ENCODE measurements at regions not wholly inside any gene's neighbourhood (a gene's known extent, or its start where the extent isn't known, plus 50 kb on each side); places are given as distances from the start of the nearest gene placed in this dataset.
"Not testable (repeated sequence)": the region's sequence is repeated elsewhere in the genome, so short reads cannot be mapped to it uniquely, and the experiment has no call there.

- DNase-seq = no peak
These were observed 211.1 kb upstream of the XIST start for GRCh38 chrX:74063426-74064155.

GRCh38 chrX:74061879-74062278 is 209.4 kb upstream of the XIST start:
- DNase-seq = no peak

- DNase-seq = no peak
These were observed 196.6 kb upstream of the XIST start for GRCh38 chrX:74049126-74049525.

DNA sequence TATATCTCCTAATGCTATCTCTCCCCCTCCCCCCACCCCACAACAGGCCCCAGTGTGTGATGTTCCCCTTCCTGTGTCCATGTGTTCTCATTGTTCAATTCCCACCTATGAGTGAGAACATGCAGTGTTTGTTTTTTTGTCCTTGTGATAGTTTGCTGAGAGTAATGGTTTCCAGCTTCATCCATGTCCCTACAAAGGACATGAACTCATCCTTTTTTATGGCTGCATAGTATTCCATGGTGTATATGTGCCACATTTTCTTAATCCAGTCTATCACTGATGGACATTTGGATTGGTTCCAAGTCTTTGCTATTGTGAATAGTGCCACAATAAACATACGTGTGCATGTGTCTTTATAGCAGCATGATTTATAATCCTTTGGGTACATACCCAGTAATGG is 181.6 kb upstream of the XIST start:
- not testable (repeated sequence) for DNase-seq

DNA sequence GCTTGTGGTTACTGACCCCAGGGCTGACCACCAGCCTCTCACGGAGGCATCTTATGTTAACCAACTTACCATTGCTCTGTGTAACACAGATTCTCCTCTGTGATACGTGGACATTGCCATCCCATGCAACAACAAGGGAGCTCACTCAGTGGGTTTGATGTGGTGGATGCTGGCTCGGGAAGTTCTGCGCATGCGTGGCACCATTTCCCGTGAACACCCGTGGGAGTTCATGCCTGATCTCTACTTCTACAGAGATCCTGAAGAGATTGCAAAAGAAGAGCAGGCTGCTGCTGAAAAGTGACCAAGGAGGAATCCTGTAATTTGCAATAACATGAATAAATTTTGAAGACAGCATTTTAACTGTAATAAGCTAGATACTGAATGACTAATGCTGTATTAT is 179.0 kb upstream of the XIST start:
- not testable (repeated sequence) for DNase-seq

- DNase-seq = not testable (repeated sequence)
These were observed 178.3 kb upstream of the XIST start for GRCh38 chrX:74030766-74031165.

DNA sequence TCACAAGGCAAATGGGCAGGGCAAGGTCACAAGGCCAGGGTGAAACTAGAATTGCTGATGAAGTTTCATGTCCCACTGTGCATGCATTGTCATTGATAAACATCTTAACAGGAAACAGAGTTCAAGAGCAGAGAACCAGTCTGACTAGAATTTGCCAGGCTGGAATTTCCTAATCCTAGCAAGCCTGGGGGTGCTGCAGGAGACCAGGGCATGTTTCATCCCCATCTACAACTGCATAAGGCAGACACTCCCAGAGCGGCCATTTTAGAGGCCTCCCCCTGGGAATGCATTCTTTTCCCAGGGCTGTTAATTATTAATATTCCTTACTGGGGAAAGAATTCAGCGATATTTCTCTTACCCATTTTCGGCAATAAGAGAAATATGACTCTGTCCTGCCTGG is 172.6 kb upstream of the XIST start:
- not testable (repeated sequence) for DNase-seq

DNA sequence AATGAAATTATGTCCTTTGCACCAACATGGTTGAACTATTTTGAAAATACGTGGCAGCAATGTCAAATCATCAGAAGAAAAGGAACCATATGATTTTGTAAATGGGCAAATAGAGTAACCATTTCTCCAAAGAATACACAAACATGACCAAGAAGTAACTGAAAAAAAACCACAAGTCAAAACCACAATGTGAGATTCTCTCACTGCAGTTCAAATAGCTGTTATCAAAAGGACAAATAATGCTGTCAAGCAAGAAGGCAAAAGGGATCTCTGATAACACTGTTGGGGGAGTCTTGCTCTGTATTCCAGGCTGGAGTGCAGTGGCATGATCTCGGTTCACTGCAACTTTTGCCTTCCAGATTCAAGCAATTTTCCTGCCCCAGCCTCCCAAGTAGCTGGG is 170.7 kb upstream of the XIST start:
- DNase-seq = no peak

- no peak for DNase-seq
These were observed 165.7 kb upstream of the XIST start for GRCh38 chrX:74018253-74018652.

GRCh38 chrX:74015379-74016019 is 163.0 kb upstream of the XIST start:
- DNase-seq = peak; percentile 43 to 77

DNA sequence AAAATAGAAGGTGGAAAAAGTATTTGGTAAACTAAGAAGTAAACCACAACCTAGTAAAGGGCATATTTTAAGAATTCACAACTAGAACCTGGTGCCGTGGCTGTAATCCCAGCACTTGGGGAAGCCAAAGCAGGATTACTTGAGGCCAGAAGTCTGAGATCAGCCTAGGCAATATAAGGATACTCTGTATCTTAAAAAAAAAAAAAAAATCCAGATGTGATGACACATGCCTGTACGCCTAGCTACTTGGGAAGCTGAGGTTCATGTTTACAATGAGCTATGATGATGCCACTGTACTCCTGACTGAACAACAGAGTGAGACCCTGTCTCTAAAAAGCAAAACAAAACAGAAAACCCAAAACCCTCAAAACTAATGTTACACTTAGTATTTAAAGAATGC is 156.5 kb upstream of the XIST start:
- DNase-seq = no peak

- DNase-seq = no peak
These were observed 139.5 kb upstream of the XIST start for GRCh38 chrX:73992019-73992418.

- DNase-seq = no peak
These were observed 134.7 kb upstream of the XIST start for GRCh38 chrX:73987166-73987565.

DNA sequence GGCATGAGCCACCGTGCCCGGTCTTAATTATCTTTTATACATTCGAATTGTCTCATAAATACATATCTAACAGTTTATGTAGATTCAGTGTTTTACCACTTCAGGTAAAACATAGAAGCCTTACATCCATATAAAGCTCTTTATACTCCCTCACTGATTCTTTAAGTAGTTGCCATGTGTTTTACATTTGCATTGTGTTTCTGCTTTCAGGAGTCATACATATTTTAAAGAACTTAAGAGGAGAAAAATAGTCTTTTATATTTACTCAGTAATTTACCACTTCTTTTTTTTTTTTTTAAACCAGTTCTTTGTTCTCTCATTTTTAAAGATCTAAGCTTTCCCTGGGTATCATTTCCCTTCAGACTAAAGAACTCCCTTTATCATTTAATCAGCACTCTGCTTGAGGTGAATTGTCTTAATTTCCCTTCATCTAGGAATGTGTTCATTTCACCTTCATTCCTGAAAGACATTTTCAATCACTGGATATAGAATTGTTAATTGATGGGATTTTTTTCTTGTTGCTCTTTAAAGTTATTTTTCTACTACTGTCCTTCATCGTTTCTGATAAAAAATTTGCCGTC is 127.1 kb upstream of the XIST start:
- no peak for DNase-seq

DNA sequence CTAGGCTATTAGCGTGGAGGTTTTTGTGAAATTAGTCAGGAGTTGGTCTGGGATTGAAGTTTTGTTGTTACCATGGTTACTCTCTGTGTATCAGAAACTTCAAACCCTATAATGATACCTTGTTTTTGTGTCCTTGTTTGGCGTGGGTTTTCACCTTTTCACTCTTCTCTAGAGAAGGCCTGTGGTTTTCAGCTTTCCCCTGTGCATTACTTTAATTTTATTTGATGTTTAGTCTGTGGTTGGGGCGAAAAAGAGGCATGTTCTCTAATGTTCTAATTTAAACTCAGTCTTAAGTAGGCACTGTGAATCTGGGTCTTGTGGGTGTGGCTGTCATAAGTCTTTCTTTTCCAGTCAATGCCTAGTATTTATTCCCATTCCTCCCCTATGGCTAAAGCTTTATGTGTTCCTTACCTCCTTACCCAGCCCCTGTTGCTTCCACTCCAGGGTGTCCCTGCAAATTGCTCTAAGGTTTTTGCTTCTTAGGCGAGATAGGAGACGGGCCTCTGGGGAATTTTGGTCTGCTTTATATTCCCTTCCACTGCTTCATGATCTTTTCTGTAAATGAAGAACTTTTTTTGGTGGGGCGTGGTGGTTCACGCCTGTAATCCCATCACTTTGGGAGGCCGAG is 125.1 kb upstream of the XIST start:
- DNase-seq = peak in 1 of 2 donors; percentile 8

DNA sequence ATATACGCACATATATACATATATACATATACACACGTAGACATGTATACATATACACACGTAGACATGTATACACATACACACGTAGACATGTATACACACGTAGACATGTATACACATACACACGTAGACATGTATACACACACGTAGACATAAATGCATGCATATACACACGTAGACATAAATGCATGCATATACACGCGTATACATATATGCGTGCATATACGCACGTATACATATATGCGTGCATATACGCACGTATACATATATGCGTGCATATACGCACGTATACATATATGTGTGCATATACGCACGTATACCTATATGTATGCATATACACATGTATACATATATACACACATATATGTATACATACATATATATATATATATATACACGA is 114.9 kb upstream of the XIST start:
- DNase-seq = not testable (repeated sequence)

DNA sequence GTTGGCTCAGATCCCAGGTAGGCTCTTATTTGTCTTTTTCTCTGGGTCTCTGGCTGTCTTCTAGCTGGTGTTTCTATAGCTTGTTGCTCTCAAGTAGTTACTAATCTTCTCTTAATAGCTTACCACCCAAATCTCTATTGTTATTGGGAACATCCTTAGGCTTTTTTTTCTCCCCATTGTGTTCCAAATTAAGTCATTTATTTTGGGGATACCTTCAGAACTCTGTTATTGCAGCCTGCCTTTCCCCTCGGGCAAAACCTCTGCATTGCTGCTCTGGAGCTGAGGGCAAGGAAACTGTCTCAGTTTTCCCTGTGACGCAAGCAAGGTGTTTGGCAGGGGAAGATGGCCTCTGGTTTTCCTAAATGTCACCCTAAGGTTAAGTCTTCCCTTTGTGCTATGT is 113.3 kb upstream of the XIST start:
- no peak for DNase-seq

GRCh38 chrX:73964579-73964978 is 112.1 kb upstream of the XIST start:
- no peak for DNase-seq

DNA sequence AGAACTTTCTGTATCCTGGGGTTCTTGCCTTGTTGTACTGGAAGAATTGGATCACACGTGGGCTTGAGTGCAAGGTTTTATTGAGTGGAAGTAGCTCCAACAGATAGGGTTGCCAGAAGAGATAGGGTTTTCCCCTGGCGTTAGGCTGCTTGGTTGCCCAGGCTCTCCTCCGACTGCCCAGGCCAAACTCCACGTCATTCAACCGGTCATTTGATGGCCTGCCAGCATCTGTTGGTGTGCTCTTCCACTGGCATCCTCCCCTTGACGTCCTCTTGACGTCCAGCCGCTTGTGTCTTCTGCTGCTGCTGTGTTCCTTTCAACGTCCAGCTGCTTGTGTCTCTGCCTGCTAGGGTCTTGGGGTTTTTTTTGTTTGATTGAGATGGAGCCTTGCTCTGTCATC is 111.2 kb upstream of the XIST start:
- no peak for DNase-seq

DNA sequence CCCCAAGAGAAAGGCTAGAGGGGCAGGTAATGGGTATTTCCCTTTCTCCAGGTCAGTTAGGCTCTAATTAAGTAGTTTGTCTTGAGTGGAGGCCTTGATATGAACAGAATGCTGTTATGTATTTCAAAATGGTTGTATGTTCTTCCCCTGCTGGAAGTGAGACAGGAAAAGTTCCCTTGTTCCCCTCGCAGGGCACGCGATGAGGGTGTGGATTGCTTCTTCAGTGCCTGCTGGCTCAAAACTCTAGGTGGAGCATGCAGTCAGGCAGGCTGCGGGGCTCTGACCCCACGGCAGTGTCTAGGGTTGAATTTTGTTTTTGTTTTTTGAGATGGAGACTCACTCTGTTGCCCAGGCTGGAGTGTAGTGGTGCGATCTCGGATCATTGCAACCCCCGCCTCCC is 110.4 kb upstream of the XIST start:
- DNase-seq = no peak

GRCh38 chrX:73961867-73962266 is 109.4 kb upstream of the XIST start:
- not testable (repeated sequence) for DNase-seq

DNA sequence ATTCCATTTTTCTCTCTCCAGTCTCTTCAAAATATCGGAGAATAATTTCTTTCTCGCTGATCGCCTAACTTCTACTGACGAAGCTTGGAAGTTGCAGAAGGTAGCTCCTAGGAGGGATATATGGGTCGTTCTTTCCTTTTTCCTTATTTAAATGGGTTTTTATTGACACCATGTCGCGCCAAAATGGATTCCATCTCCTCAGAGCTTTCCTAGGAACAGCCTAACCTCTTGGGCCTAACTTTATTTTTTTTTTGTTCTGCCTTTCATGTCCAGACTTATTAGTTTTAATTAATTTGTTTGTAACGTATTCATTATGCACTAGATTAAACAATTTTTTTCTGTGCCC is 92.0 kb upstream of the XIST start:
- no peak for DNase-seq

DNA sequence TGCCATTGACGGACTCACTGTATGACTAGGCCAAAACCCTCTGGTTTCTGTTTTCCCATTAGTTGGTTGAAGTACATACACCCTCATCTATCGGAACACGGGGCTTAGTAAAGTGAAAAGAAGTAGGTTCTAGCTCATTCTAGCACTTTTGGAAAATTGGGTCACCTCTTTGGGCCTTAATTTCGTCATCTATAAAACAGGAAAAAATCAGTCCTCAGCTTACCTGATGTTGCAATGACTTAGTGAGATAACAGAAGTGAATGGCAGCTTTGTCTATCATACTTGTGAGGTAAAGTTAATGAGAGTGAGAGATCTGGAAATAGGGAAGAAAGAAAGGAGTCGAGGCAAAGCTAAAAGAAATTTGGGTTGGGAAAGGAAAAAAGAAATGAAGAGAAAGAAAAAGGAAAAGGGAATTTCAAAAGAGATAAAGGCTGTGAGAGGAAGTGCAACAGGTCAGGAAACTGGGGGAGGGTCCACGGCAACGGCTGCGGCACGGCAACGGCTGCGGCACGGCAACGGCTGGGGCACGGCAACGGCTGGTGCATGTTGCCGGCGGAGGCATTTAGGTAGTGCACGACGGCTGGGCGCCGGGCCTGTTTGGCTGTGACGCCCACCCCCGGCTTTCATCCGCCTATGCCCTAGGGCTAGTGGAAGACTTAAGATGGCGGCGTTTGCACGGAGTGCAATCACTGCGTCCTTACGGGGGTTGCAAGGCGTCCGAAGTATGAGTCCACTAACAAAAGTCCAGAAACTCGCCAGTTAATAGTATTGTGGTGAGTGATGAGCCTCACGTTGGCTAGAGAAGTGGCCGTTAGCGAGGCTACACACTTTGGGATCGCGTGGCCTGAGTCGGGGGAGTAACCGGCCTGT is 91.4 kb upstream of the XIST start:
- peak; percentile 83 to 90 for DNase-seq
